CD4-positive, alpha-beta T cell treated with Interleukin-1 beta for 1 hour (primary cell): ENCODE measurements at regions not wholly inside any gene's neighbourhood (a gene's known extent, or its start where the extent isn't known, plus 50 kb on each side); places are given as distances from the start of the nearest gene placed in this dataset.

ENCODE experiments used
- DNase-seq, 2 donors: peaks; one replicate each; pipeline ENCODE4 v3.0.0-alpha.2; 2020 to 2022

DNA sequence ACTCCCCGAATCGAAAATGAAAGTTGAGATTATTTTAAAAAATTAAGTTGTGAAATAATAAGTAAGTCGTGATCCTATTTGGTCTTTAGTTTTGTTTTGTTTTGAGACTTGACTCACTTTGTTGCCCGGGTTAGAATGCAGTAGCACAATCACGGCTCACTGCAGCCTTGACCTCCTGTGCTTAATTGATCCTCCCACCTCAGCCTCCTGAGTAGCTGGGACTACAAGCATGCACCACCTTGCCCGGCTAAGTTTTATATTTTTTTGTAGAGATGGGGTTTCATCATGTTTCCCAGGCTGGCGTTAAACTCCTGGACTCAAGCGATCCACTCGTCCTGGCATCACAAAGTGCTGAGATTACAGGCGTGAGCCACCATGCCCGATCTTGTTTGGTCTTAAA, 326.2 kb downstream of the MYCN start:
- no peak for DNase-seq

DNA sequence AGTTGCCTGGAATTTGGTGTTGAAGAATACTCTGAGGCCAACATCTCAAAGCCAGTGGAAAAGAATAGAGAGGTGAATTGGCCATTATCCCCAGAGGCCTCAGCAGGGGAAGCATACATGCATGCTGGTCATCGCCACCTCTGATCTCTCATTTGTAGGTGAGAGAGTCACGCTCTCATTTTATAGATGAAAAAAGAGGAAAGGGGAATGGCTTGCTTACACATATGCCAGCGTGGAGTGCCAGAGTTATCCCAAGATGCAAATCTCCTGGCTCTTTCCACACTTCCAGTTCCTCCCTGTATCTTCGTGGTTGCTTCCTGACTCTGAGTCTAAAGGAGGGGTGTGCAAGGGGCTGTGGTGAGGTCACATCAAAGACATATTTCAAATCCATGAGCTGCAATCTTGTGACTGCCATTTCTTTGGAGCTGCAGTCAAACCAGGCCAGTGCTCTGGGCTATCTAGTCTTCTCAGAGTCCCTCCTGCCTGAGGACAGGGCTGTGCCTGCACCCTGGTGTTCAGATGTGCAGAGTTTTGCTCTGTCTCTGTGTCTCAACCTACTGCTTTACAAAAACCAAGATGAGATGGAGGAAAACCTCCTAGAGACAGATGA, 324.7 kb downstream of the MYCN start:
- no peak for DNase-seq

DNA sequence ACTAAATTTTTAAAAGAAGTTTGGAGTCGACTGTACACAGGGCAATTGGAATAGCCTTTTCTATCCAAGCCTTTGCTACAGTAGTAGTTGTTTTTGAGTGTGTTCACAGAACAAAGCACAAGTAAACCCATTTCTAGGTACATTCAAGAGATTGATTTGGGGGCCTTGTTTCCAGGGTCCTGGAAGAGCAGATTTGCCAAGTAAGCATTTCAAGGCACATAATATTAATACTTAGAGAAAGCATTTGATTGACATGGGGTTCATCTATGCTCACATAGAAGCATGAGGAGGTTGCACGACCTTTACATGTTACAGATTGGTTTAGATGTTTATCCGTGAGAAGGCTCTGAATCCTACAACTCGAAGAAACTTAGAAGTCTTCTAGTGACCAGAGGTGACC, 324.1 kb downstream of the MYCN start:
- DNase-seq = no peak

DNA sequence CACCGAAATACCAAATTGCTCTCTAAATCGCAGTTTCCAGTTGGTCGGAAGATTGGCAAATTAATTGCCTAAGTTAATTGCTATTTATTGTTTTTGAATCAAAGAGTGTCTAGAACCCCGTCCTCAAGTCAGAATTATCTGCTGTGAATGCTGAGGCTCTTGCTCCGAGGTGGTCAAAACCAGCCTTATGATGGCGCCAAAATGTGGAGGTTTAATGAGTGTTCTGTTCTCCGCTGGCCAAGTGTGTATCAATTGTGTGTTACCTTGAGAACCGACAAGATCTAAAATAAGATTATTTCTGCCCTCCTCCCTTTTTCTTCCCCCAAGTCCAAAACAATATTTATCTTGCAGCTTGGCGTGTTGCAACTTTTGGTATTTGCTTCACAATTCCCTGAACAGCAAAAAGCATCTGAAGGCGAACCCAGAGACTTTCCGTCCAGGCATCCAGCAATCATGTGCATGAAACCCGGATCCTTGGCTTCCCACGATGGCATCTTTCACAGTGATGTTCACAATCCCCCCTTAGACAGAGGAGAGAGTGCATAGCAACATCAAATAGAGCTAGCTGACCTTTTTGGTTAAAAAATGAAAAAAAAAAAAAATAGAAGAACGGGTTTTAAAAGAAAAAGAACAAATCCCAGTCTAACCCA, 323.0 kb downstream of the MYCN start:
- DNase-seq = no peak

DNA sequence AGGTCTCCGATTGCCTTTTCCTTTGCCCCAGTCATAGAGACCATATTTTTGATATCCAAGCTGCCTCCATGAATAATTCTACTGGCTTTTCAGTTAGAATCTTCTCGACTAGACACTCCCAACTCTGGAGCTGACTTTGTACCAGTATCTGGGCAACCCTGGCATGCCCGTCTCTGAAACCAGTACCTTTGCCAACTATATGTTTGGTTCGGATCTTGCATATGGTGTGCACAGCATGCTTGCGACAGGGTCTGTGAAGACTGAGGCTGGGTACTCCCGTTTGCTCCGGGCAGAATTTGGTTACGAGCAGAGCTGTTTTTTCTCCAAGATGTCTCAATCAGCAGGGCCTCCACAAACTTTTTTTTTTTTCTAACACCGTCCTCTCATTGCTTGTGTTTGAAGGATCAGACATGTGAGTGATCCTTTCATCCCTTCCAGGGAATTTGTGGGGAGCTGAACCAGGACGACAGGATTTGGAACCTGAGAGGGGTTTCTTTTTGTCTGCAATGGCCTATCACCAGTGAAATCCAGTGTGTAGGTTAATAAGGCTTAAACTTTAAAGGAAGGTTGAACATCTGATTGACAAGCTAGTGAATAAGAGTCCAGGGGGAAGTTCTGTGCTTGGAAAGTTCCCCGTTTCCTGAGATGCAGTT, 322.3 kb downstream of the MYCN start:
- no peak for DNase-seq

DNA sequence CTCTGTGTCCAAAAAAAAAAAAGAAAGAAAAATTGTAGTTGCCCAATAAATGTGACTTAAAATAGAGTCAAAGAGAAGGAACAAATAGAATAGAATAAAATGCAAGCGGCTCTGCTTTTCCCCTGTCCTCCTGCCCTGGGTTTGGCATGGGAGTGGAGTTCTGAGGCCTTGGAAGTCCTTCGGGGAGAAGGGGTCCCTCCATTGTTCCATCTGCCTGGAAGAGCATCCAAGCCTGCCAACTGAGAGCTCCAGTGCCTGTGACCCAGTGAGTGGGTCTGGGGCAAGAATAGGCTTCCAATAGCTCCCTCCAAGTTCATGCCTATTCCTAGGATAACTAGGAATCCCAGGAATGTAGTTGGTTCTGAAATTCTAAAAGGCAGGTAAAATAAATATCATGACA, 321.4 kb downstream of the MYCN start:
- no peak for DNase-seq

DNA sequence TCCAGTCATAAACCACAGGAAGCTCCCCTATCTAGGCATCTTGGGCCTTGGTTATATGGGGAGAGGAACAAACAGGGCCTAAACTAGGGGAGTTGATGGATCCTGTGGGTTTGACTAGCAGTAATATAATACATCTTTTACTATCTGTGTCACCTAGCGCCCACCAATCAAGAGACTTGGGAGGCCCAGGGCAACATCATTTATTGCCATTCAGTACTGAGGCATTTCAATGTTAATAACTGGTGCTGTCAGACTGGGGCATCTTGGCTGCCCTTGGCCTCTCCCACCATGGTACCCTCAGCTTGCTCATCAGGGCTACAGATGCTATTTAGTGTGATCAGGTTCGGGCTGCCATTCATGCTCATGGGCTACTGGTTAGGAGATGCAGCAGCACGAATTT, 320.7 kb downstream of the MYCN start:
- no peak for DNase-seq

DNA sequence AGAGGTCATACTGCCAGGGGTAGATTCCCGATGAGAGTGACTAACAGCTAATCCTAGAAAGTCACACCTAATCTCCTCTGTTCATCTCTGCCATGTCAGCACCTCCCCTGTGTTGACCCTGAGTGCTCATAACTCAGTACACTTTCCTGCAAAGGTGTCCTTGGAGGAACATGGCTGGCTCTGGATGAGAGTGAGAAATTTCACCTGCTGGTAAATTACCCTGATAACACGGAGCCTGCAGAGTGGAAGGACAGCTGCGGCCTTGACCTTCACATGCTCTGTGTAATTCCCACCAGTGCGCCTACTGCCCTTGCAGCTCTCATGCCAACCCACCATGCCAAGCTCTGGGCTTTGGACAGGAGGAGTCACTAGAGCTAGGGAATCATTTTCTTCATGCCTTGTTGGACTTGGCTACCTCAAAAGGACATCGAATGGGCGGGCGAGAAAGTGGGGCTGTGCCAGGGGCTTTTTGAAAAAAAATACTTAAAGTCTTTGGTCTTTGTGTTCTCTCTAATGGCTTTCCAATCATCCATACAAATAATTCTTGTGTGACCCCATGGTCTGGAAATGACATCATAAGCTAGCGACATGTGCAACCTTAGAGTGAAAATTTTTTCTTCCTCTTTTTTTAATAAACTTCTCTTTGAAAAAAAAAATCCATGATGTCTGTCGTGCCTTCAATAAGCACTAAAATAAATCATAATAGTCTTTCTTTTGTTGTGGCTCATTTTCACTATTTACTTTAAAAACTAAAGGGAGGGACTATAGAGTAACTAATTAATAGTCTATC, 319.9 kb downstream of the MYCN start:
- DNase-seq = no peak

DNA sequence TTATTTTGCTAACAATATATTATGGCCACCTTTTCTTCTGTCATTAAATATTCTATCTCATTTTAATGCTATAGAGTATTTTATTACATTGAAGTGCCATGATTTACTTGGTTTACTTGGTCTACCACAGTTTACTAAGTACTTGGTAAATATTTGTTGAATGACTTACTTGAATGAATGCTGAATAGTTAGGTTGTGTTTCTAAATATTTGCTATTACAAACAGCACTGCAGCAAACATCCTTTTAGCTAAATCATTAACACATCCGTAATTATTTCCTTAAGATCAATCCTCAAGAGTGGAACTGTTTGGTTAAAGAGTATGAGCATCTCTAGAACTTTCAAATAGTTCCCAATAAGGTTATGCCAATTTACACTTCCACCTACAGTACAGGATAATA, 318.7 kb downstream of the MYCN start:
- no peak for DNase-seq

DNA sequence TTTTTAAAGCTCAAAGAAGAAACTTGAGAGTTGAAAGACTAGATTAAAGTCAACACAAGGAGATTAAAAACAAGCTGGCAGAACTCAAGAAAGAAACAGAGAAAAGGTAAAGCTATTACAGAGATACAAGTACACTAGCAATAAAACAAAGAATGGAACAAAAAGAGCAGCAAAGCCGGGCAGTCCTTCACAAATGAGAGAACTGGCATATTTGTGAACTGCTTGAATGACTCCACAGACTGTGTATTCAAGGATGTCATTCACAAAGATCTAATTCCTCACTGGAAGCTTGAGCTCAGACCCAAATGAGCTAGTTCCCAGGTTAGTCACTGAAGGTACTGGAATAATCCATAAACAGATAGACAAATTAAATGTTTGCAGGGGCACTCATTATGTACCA, 318.0 kb downstream of the MYCN start:
- no peak for DNase-seq

DNA sequence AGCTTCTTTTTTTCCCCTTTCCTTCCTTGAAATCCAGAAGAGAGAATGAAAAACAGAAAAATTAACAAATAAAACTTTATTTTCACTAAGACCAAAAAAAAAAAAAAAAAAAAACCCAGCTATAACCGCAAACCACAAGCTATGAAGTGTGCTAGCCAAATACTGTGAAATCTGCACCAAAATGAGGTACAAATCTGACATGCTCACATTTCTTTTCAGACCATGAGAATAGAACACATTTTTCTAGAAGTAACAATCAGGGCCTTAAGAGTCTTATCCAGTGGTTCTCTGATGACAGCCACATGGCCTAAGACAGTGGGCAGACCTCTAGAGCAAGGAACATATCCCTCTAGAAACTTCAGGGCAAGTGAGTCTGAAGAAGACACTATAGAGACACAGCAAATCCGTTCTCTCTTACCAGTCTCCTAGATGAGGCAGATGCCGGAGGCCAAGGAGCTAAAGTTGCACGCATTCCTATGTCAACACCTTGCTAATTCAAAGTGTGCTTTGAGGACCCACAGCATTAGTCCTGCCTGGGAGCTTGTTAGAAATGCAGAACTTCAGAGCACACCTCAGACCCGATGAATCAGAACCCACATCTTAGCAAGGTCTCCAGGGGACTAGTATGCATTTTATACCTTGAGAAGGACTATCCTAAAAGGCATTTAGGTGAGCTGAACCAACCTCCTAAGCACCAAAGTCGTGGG, 317.1 kb downstream of the MYCN start:
- DNase-seq = no peak

DNA sequence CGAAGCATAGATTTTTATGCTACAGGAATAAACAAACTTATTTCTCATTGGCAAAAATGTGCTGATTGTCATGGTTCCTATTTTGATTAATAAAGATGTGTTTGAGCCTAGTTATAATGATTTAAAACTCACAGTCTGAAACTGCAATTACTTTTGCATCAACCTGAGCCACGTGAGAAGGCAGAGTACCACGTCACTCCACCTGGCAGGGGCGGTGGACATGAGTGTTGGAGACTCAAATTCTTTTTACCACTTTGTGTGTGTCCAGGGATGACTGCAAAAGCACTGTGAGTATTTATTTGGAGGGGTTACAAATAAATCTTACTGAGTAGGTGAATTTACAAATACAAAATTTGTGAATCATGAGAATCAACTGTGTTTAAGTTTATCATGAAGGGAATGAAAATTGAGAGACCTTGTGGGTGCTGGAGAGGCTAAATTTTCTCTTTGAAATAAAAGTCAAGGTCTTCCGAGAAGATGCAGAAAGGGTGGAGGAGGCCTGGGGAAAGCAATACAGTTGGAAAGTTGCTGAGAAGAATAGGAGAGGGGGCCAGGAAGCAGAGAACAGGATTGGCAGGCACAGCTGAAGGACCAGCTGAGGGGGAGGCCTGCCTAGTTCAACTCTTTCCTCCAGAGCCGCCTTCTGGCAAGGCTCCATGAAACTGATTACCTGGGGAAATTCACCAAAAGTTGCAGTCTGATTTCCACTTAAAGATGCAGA, 316.4 kb downstream of the MYCN start:
- no peak for DNase-seq

DNA sequence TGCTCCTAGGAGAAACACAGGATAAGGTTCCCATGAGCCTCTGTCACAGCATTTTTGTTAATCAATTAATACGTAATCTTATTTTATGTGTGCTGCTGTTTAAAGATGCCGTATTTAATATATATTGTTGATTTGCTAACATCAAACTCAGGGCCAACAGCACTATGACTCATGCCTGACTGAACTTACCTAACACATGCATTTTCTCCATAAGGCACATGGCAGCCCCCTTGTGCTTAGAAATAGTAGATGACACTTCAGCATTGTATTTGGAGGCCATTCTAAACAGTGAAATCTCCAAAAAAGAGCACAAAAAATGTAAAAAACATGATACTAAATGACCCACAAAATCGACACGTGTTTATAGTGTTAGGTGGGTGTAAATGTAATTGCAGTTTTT, 314.8 kb downstream of the MYCN start:
- DNase-seq = no peak

DNA sequence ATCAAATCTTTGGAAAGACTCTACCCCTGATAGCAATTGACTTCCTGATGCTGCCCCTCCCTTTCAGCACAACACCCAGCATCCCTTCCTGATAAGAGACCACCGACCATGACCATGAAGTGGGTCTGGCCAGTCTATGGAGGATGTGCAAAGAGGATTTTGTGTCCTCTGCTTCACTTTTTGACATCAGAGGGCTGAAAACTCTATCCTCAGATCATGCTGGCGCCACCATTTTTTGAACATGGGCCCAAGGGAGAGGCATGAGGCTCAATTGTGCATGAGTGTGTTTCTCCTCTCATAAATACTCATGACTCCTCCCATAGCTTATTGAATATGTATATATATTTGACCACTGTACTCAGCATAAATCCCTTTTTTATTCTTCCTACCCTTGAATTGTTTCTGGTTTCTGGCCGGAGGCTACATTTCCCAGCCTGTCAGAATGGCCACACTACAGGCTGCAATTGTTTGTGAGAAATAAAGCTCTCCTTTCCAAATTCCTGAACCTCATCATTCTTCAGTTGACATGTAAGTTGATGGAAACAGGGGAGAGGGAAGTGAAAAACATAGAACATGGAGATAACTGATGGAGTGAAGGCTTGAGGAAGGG, 314.1 kb downstream of the MYCN start:
- no peak for DNase-seq

DNA sequence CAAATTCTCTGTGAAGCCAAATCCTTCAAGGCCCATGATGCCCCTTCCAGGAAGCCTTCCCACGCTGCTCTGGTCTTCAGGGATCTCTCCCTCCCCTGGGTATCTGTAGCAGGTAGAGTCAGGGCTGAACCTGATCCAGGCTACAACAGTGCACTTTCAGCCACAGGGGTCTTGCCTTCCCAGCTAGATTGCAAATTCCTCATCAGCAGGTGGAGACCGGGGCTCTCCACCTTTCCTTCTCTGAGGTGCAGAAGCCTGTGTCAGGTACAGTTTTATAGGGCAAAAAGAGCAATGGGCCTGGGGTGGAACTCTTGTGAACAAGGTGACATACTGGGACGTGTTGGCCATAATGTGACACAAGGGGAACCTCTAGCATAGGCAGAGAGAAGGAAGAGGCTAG, 312.9 kb downstream of the MYCN start:
- no peak for DNase-seq

DNA sequence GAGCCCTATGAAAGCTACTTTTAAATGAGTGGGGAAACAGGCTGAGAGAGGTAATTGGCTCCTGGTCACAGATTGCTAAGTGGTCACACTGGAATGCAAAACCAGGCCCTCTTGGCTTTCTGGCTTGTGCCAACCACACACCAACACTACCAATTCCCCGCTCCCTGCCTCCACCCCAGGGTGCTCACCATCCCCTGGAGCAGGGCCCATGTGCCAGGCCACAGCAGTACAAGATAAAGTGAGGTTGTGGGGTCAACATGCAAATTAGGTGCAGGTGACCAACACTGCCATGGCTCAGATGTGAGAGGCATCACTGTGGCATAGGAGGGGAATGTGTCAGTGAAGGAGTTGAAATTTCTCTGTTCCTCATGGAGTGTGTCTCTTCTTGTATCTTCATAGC, 312.5 kb downstream of the MYCN start:
- DNase-seq = no peak

DNA sequence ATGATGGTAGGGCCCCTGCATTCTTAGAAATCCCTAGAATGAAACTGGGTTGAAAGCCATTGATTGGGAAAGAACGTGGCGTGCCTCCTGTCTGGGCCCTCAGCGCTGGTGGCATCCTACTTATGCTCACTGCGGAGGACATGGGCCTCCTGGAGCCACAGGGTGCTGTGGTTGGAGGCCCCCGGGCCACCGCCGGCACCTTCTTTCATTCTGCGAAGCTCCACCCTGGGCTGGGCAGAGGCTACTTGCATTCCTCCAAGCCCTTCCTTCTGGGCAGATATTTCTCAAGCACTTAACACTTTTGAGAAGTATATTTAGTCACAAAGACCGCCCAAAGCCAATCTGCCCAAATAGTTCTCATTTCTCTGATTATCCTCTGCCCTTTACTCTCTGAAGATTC, 311.9 kb downstream of the MYCN start:
- no peak for DNase-seq

DNA sequence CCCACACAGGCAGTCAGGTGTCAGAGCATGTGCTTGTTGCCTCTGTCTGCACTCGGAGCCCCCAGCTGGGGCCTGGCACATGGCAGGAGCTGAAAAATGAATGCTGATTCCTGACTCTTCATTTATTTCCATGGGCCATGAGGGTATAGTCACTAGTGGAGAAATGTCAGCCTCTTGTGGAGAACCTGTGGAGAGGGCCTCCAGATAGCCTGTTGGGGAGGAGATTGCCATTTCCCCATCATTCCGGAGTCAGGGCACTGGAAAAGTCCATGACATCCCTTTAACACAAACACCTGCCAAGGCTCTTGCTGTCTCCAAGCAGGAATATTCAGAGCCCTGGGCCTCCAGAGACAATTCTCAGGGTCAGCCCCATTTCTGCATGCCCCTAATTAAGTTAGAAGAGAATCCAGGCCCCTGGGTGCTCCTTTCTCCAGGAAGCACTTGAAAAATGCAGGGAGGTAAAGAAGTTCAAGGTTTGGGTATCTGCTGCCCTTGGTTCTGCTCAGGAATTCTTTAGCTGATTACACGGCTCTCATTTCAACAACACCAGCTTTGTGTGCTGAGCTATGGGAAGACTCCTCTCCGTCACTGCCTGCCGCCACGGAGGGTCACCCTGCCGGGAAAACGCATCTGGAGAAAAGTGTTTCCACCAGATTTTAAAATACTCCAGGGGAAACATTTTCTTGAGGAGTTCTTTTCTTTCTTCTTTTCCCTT, 311.3 kb downstream of the MYCN start:
- DNase-seq = no peak

DNA sequence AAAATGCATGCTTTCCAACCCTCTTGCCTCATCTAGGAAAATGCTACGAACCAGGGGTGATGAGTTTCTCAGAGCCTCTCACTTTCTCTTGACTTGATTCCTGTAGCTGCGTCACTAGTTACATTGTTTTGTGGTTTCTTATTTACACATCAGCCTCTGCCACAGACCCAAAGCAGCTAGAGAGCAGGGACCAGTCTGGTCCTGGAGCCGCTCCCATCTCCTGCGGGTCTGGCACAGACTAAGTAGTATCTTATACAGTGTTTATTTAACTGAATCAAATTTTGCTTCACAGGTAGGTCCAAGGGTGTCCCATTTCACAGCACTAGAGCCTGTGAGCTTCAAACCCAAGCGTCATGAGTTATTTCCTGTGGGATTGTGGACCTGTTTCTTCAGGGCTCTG, 310.5 kb downstream of the MYCN start:
- no peak for DNase-seq

DNA sequence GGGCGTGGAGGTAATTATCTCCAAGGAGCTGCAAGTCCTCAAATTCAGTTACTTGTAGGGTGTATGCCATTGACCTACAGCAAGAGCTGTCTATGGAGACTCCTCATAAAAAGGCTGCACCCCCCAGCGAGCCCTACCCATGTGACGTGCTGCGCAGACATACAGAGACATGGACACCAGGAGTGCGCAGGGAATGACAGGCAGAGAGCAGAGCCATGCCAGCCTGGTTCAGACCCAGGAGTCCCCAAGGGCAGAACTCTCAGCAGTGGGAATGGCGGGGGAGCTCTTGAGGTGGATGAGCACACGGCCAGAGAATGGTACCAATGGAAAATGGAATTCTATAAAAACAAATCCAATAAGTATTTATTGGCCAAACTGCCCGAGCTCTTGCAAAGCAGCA, 310.1 kb downstream of the MYCN start:
- DNase-seq = no peak

DNA sequence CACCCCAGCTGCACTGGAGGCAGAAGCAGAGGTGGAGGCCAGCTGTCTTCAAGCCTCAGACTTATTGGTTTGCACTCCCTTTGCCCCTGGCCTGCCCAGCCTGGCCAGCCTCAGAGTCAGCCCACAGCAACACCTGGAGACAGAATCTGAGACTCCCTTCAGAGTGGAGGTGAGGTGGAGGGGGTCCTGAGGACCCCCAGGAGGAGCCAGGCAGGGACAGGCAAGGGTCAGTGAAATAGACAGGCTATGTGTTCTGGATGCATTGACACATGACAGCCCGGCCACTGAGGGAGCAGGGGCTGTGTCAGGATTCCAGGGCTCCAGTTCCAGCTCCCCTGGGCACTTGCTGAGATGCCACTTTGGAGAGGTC, 309.7 kb downstream of the MYCN start:
- no peak for DNase-seq
